UCSD-AML1 (cell line): ENCODE measurements at regions not wholly inside any gene's neighbourhood (a gene's known extent, or its start where the extent isn't known, plus 50 kb on each side); places are given as distances from the start of the nearest gene placed in this dataset.

Source experiments
- DNase-seq: peaks from one replicate; lab custom pipeline; 2025; ENCODE audit not compliant: unreplicated experiment; lab: John Stamatoyannopoulos, UW

DNA sequence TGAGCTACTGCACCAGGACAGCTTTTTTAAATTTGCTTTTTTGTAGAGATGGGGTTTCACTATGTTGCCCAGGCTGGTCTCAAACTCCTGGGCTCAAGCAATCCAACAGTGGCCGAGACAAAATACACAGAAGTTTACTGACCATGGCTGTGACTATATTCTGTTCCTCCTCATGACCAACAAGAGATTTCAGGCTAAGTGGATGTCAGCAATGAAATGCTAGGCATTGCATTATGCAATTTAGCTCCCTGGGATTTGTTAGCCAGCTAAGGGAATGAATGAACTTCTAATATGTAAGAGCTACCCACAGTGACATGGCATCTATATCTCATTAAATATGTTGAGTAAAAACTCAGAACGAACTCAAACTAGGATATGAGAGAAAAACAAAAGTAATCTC is 81.9 kb upstream of the MBOAT2 start:
- DNase-seq, result no peak

GRCh38 chr2:9083287-9083686 is 79.8 kb upstream of the MBOAT2 start:
- no peak for DNase-seq

DNA sequence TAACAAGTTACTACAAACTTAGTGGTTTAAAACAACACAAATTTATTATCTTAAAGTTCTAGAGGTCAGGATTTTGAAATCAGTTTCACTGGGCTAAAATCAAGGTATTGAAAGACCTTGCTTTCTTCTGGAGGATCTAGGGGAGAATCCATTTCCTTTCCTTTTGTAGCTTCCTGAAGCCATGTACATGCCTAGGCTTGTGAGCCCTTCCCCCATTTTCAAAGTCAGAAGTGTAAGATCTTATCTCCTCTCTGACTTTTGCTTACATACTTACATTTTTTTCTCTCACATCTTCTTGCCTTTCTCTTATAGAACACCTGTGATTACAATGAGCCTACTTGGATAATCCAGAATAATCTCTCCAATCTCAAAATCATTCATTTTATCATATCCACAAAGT is 78.7 kb upstream of the MBOAT2 start:
- DNase-seq, result no peak

GRCh38 chr2:9081750-9082149 is 78.3 kb upstream of the MBOAT2 start:
- DNase-seq, result no peak

DNA sequence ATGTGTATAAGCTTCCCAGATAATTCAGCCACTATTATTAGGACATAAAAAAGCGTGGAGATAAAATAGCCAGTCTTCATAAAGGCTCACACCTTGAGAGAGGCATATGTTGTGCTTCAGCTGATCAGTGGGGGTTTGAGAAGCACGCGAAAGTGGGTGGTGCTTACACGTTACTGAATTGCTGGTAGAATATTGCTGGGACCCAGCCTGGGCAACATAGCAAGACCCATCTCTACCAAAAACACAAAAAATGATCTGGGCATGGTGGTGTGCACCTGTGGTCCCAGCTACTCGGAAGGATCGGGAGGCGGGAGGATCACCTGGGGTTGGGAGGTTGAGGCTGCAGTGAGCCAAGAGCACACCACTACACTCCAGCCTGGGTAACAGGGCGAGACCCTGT is 74.9 kb upstream of the MBOAT2 start:
- no peak for DNase-seq

- no peak for DNase-seq
Measured at GRCh38 chr2:9077691-9078090, 74.2 kb upstream of the MBOAT2 start.

- no peak for DNase-seq
Measured at GRCh38 chr2:9076755-9077154, 73.3 kb upstream of the MBOAT2 start.

DNA sequence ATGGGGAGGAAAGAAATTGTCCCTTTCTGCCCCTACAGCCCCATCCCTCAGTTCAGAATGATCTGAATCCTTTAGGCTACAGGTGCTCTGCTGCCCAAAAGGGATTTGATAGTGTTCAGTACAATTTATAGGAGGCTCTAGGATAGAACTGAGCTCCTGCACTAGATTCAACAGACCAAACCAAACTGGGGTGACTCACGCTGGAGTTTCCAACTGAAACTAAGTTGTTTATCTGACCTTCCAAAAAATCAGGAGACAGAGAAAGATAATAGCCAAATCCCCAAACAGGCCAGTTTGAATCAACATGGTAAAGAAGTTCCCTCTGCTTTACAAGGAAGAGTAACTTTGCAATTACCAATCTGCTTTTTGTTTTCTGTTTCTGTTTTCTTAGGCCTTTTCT is 72.7 kb upstream of the MBOAT2 start:
- no peak for DNase-seq

DNA sequence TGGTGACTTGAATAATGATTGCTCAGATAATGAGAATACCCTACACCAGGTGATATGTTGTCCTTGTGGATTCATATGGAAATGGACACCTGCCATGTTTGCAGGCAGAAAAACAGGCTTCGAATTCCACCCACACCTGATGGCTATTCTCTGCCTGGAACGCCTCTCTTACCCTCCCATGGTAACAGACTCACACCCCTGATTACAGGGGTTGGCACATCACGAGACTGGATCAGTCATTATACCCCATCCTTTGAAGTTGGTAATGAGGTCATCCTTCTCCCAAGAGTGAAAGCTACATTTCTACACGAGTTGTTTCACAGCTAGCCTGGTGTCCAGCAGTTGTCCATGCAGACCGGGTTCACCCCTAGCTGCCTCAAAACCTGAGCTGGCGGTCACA is 71.4 kb upstream of the MBOAT2 start:
- DNase-seq, result no peak

DNA sequence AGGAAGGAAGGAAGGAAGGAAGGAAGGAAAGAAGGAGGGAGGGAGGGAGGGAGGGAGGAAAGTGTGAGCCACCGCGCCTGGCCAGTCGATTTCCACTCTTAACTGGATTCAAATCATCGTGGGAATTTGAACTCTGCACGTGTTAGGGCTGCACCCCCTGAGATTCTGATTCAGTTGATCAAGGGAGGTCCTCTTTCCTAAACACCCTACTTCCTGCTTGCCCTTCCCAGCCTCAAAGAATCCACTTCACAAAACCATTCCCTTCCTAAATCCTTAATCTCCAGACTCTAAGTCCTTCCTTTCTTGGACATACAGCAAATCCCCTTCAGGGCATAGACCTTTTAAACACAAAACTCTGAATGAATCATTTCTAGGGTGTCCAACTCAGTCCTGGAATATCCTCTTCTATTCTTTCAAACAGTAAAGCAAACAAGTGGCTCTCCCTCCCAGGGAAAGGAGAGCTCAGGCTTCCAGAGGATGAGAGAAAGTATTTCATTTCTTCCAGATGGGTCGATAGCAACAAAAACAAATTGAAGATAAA is 68.2 kb upstream of the MBOAT2 start:
- DNase-seq, result no peak

- no peak for DNase-seq
Measured at GRCh38 chr2:9071032-9071431, 67.5 kb upstream of the MBOAT2 start.

GRCh38 chr2:9069543-9069942 is 66.1 kb upstream of the MBOAT2 start:
- DNase-seq, result no peak

- DNase-seq, result no peak
Measured at GRCh38 chr2:9065901-9066300, 62.4 kb upstream of the MBOAT2 start.

GRCh38 chr2:9063023-9063606 is 59.6 kb upstream of the MBOAT2 start:
- no peak for DNase-seq

GRCh38 chr2:9060819-9061218 is 57.3 kb upstream of the MBOAT2 start:
- no peak for DNase-seq

- DNase-seq, result no peak
Measured at GRCh38 chr2:9057939-9058761, 54.7 kb upstream of the MBOAT2 start.

GRCh38 chr2:9055471-9055870 is 52.0 kb upstream of the MBOAT2 start:
- no peak for DNase-seq

DNA sequence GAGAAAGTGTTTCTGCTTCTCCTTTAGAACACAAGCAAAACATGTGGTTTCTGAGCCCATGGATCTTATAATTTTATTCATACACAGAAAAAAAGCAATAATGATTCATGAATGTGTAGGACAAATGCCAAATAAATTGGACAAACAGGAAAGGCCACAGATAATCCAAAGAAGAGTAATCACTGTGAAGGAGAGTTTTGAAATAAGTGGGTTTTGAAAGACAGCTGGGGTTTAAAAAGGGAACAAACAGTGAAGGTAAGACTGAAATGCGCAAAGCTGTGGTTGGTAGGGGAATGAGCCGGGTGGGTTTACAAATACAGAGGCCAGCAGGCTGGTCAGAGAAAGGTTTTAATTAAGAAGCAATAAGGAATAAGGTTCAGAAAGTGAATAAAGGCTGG is 50.0 kb upstream of the MBOAT2 start:
- no peak for DNase-seq
